RPMI8226 (cell line): ENCODE measurements at regions not wholly inside any gene's neighbourhood (a gene's known extent, or its start where the extent isn't known, plus 50 kb on each side); places are given as distances from the start of the nearest gene placed in this dataset.

Source experiments
- DNase-seq: peaks from one replicate; pipeline ENCODE4 v3.0.0-alpha.2; 2015

DNA sequence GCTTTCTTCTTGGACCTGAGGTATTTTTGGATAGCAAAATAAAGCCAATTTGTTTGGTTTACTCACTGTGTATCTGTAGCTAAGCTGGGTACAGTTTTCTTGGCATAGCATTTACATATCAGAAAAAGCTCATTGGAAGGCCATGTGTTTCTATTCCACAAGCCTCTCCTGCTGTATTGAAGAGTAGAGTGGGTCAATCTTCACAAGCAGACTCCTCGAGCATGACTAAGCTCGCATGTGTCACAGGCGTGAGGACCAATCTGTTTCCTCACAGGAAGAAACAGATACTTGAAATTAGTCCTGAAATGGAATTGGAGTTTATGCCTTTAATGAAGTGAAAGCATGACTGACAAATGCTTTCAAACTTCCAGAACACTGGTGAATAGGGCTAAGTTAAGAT, 1279.0 kb upstream of the MAP3K7 start:
- DNase-seq = no peak

DNA sequence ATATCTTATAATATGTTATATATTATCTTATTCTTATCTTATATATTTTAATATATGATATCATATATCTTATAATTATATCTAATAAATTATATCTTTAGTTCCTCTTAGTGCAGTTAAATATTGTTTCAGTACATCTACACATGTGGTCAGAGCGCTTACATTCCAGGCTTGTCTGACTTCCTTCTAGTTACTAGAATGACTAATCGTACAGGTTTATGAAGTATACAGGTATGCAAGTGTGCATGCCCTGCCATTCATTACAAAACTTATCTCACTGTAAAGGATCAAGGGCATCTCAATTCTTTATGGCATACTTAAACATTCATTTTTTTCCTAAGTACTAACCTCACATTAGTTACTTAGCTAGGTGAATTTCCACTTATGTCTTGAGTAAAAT, 1278.0 kb upstream of the MAP3K7 start:
- no peak for DNase-seq

DNA sequence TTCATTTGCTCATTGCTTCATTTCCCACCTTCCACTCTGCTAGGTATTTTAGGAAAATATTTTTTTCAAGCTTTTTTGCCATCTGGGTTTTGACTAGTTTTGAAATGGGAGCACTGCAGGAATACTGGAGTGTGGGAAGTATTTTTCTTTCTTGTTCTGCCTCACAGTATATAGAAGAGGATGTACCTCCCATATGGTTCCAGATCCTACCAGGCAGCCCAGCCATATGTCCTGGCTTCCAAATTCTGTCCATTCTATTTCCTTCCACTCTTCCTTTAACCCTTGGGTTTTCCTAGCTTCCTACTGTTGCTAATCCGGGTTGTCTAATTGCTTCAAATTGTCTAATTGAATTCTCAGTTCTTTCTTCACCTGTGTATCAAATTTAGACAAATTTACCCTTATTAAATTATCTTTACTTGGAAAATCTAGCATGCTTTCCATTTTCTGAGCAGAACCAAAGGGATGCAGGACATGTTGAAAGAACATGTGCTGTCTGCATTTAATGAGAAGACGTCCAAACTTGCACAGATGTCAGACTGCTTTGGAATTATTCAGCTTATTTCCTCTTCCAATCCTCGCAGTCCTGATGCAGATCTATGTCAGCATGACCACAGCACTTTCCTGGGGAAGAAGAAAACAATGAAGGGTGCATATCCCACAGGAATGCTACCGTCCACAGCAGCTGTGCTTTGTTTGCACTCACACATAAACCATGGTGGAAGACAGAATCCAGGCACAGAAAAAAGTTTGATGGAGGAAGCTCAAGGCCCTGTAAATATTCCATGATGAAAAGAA, 1273.9 kb upstream of the MAP3K7 start:
- no peak for DNase-seq

DNA sequence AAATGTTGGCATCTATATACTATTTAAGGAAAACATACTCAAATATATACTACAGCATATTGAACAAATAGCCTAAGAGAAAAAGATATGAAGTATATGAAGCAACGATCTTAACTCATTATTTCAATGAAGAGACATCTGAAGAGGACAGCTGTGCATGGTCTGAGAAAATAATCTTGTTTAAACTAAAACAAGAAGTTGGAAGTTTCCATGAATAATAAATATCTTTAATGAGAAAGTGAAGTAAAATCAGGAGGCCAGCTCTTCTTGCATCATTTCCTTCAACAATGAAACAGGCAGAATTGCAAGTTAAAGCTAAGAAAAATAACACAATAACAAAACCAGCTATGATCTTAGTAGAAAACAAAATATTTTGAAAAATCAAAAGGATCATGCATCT, 1265.4 kb upstream of the MAP3K7 start:
- no peak for DNase-seq

DNA sequence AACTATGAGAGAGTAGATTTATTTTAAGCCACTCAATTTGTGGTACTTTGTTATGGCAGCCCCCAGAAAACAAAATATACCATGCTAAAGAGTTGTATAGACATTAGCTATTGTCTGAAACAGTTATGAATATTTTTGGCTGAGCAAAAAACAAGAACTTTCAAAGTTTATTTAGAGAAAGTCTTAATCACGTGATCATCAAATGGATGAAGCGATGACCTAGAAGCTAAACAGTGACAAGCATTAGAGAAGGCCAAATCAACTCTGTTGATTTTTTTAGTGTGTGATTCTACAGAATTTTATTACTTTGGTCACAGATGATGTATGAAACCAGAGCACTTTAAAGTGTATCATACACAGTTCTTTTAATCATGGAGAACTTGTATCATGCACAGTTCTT, 1247.9 kb upstream of the MAP3K7 start:
- no peak for DNase-seq

DNA sequence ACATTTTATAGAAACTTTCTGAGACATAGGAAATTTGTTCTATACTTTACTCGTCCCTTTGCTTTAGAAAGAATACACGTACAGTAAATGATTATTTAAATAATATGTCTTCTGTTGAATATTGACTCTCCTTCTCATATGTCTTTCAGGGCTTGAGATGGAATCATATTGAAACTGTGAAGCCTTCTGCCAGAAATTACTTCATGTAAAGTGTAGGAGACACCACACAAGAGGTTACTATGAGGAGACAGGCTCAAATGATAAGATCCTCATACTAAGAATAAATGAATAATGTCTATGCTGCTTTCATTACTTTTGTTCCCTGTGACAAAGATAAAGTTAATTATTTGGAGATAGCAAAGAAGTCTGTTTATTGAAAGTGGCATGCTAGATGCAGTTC, 1240.3 kb upstream of the MAP3K7 start:
- no peak for DNase-seq

DNA sequence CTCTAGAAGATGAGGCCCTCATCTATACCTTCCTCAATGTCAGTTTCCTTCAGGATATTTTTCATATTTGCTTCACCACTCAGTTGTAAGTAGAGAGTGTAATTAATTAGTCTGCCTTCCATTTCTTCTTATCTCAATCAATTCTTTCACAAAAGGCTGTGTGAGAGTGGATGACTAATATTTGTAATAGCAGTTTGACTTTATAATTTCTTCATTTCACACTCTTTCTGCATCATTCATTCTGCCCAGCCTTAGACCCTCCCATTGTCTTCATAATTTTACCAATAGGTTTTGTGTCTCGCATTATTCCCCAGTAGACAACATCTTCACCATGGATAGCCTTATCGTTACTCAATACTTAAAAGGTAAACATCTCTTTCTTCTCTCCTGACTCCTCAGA, 1239.3 kb upstream of the MAP3K7 start:
- DNase-seq = no peak

DNA sequence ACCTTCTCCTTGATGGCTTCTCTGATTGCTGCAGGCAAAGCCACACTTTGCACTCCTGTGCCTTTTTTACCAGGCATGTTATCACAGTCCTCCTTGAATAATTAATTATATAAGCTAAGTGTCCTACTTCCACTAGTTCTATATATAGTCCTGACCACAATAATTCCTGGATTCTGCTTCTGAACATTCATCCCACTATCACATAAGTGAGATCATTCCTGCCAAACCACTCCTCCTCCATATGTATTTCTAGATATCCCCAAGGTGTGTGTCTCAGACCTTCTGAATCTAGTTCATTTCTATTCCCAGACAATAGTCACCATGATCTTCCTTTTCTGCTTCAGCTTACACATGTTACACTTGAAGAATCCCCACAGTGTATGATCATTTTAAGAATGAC, 1237.5 kb upstream of the MAP3K7 start:
- no peak for DNase-seq

DNA sequence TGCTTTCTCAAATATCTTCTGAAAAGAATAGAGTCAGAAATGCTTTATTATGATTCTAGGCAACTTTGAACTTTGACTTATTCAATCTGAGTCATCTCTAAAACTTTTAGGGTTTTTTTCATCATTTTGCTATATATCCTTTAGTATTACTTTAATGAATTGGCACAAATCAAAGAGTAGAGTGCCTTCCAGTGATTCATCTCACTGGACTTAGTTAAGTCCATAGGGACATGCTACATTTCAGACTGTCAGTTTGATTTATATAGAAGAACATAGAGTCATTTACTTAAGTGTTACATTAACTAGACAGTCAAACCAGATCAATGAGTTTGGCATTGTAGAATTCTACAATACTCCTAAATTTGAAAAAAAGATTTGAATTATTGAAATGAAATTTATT, 1235.7 kb upstream of the MAP3K7 start:
- no peak for DNase-seq

DNA sequence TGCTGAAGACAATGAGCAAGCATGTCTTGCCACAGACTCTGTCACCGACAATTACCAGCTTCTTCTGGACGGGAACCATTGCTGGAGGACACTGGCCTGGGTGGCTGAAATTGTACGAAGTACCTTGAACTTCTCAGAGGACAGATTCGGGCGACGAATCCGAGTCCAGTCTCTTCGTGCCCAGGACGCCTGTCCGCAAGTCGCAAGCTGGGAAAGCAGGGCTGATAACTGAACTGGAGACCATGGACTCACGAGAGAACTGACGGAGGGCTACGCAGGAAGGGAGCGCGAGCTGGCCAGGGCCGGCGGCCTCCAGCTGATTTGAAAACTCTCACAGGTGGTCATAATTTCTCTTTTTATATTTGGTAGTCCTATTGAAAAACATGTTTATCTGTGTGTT, 1229.5 kb upstream of the MAP3K7 start:
- no peak for DNase-seq

DNA sequence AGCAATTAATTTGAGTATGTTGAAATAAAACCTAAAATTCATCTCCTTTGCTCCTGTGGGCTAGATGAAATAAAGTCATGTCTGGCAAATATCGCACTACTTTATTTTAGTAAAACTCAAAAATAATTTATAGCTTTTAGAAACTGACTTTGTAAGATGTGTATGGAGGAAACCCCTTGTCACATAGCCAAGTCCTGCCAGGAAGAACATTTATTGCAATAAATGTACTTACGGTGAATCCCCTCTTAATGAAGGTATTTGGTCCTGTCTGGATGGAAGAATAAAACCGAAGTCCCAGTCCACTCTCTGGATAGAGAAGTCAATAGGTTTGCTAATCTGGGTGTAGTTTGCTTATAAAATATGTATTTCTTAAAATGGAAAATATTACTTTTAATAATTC, 1226.8 kb upstream of the MAP3K7 start:
- DNase-seq = no peak

DNA sequence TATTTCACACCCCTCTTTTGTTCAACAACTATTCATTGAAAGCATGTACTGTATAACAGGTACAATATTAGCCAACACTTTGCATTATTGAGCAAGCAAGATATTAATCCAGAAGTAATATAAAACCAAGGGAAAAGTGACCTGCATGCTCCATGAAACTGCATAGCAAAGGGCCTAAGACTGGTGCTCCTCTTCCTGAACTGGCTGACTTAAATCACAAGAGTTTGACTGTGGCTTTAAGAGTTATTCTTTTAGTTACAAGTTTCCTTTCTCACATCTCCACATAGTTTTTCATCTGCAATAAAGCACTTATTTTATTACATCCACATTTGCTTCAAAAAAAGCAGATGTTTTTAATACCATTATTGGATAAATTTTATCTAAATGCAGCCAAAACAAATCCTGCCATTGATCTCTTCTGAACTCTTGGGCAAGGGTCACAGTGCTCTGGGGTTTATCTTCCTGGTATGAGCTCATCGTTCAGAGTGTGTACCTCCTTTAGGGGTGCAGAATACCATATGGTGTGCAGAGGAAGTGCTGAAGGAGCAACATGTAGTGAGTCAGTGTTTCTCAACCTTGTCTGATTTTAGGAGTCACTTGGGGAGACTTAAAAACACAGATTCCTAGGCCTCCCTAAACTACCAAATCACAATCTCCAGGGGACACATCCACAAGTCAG, 1225.9 kb upstream of the MAP3K7 start:
- DNase-seq = no peak

DNA sequence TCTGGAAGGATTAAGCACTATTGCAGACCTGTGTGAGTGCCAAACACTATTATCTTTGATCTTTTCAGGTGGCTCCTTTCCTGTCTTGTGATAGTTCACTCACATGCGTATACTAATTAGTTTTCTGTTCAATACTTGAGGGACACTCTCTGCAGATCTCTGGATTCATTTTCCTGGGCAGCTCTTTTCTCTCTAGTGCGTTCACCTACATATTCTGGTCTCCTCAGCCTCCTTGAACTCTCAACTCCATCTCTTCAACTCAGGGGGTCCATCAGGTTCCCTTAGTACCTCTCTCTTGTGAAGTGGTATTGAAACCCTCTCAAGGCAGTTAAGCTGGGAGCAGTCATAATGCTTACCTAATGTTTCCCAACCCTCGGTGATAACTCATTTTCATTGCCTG, 1218.1 kb upstream of the MAP3K7 start:
- no peak for DNase-seq

DNA sequence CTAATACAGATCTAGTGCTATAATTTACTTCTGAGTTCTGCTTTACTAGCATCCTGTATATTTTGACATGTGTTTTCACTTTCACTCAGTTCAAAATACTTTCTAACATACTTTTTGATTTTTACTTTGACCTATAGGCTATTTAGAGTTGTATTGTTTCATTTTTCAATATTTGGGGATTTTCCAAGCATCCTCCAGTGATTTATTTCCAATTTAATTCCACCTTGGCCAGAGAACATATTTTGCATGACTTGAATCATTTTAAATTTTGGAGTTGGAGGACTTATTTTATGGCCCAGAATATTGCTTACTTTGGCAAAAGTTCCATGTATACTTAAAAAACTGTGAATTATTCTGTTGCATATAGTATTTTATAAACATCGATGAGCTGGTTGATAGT, 1215.6 kb upstream of the MAP3K7 start:
- no peak for DNase-seq

DNA sequence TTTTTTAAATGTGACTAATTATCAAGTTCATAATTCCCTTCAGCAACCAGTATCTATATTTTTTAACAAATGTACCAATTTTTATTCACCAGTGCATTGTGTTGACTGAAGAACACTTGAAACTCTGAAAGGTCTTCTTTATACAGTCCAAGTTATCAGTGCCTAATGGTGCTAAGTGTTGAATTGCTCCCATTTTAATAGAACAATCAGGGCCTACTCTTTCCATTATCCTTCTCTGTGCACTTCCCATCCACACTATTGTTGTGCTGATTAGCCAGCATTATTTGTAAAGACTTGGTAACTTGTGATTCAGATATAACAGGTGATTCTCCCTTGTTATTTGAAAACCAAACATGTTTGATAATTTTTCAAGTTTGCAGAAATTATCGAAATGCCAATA, 1209.7 kb upstream of the MAP3K7 start:
- no peak for DNase-seq

DNA sequence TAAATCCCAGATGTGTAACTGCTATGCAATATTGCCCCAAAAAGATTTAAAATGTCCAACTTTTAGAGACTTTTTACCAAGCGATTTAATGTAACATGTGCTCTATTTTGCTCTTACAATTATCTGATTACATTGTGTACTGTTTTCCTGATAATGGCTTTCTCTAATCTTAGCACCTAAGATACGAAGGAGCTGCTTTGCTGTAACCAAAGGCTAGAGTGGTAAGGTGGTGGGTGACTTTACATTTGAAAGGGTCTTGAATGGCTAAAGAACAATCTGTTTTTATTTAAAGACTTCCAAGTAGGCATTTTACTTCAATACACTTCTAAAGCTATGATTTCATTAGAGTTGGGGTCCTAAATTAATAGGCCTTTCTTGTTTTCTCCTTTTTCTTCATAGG, 1201.6 kb upstream of the MAP3K7 start:
- no peak for DNase-seq

DNA sequence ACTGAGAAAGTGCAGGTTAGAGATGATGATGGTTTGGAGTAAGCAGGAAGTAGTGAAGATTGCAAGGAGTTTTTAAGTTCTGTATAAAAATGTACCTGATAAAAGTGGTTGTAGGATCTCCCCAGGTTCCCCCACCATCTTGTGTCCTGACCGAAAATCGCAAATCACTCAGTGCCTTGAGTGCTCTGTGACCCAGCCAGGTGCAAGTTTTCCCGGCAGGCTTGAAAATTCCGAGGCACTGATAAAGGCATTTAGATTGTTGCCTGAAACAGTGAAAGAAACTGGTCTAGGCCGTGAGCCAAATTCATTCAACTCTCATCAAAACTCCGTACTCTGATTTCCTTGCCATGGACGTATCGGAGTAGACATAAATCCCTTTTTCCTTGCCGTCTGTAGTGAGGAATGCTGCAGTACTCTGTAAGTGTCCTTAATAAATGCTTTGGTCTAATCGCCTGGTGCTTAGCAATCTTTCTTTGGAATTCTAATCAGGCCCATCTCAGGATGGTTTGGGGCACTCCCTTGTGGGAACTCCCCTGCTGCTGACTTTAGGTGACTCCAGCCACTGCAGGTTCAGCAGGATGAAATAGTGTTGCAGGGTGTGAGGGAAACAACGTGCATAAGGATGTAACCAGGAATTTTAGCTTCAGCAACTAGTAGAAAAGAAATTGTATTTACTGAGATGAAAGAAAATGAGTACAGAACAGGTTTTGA, 1199.8 kb upstream of the MAP3K7 start:
- DNase-seq = no peak

DNA sequence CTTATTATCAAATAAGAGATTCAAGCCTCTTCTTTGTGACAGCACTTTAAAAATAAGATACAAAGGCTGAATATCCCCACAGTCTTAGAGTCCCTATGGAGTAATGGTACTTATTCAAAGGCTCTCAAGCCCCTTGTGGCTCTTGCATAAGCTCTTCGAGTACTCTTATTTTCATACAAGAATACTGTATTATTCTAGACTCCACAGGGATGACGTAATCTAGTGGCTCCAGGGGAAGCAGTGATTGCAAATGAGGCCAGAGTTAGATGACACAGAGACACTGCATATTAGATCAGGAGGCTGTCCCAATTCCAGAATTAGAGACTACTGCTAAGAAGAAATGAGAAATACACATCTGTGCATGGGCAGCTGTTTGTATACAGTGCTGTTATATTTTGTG, 1195.9 kb upstream of the MAP3K7 start:
- no peak for DNase-seq

DNA sequence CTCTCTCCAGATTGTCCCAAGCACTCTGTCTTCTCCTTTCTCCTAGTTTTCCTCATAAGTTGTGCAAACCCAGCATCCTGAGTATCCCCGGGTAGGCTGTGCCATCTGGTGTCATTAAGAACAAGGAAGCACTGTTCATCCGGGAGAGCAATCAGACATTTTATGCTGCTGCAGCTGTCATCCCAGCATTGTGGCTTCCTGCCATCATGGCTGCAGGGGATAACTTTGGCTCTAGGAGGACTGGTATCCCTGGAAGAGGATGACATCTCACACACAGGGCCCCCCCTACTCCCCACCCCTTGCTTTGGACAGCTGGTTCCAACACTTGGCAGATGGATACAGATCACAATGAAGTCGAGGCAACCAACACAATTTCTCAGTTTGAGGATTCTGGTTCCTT, 1195.1 kb upstream of the MAP3K7 start:
- no peak for DNase-seq

DNA sequence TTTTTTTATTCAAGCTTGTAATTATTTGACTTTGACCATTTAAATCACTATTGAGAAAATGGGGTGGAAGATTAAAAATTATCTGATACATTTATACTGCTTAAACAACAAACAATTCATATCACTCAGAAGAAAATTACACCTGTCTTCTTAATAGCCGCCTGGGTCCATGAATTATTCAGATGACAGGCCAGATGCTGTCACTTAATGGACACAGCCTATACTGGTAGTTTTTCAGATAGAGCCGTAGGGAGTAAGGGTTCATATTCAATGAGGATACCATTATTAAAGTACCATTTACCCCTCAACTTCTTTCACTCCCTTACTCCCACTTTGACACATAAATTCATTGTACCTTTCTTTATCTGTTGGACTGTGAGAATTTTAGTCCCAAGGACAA, 1193.4 kb upstream of the MAP3K7 start:
- DNase-seq = no peak

DNA sequence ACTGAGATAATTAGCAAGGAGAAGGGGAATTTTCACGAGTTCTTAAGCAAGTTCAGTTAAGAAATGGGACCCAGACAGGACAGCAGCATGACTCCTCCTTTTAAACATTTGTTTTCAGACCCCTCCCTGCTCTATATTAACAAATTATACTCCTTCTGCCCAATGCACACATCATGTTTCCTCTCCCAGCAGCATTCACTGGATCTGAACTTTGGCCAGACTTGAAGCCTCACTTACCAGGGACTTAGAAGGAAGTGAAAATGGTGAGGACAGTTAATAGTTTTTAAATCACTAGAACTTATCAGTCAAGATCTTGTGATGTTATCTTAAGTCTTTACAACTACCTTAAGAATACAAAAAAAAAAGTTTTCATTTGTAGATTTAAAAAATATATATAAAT, 1174.7 kb upstream of the MAP3K7 start:
- no peak for DNase-seq

DNA sequence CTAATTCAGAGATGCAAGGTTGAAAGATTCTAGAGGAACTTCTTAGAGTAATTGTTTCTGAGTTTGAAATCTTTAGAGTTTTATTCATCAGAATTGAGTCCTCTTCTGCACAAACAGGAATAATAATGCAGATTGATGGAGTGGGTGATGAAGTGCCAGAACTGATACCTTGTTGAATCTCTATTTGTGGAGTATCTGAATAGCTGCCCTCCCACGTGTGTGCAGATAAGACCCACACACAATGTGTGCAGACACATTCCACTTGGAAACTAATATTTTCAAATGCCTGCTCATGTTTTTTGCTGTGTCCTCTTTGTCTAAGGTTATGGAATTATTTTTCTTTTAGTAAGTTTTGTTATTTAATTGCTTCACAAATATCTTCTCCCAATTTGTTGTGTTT, 1167.8 kb upstream of the MAP3K7 start:
- no peak for DNase-seq

DNA sequence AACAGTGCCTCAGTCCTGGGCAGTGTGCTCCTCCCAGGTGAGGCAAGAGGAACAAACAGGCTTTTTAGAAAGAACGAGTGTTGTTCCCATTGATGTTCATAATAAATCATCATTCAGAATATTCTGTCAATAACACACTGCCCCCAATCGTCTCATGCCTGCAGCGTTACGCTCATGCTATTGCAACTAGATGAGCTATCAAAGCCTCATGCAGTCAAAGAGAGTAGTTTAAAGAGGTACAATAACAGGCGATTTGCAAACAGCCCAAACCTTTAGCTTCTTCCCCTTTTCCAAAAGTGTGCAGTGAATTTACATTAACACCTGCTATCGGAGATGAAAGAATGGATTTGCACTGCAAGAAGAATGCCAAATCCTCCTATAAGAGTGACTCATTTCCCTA, 1164.7 kb upstream of the MAP3K7 start:
- DNase-seq = no peak

DNA sequence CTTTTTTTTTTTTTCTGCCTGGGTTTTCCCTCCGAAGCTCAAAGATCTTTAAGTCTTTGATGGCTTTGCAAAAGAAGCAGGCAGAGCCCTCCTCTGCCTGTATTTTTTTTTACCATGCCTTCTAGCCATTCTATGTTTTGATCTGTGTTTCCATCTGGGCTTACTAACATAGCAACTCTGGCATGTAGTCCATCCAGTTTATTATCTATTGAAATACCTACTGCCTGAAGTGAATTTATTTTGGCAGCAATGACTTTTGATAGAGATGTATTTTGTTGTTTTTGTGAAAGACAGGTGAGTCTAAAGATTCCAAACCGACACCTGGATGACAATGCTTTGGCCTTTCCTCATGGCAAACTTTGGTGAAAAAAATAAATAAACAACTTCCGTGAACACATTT, 1157.7 kb upstream of the MAP3K7 start:
- no peak for DNase-seq
